GM06990 (cell line): ENCODE measurements at regions not wholly inside any gene's neighbourhood (a gene's known extent, or its start where the extent isn't known, plus 50 kb on each side); places are given as distances from the start of the nearest gene placed in this dataset.

ENCODE experiments used
- DNase-seq: peaks from one replicate; pipeline ENCODE4 v3.0.0-alpha.2; 2011; ENCODE audit not compliant: insufficient read length; ENCODE audit errors: extremely low read depth
- H3K27me3 ChIP-seq: replicated peaks from 2 replicates; pipeline ENCODE4 v1.6.0; 2011; ENCODE audit warnings: low read length; ENCODE audit not compliant: control insufficient read depth, insufficient read depth
- H3K36me3 ChIP-seq: 2 replicates; pipeline ENCODE4 v1.5.1; 2011; ENCODE audit warnings: low read length; ENCODE audit not compliant: control insufficient read depth, insufficient read depth
- H3K4me3 ChIP-seq: replicated peaks from 2 replicates; pipeline ENCODE4 v1.5.1; 2011; ENCODE audit warnings: low read depth, mild to moderate bottlenecking, control low read depth, low read length
- TF ChIP-seq, protein P1 (sequence below): IDR thresholded peaks from 2 replicates; pipeline ENCODE4 v1.5.1; 2011; ENCODE audit warnings: low read length, control low read depth, mild to moderate bottlenecking, inconsistent platforms; ENCODE audit not compliant: insufficient read depth, poor library complexity, severe bottlenecking

GRCh38 chr2:235286622-235287374 is 207.0 kb upstream of the AGAP1 start:
- no peaks in the 10 kb centered on the region for H3K27me3 ChIP-seq
- no peak for DNase-seq
- no peak overlapping the region for H3K4me3 ChIP-seq
- no peaks in the 10 kb centered on the region for H3K36me3 ChIP-seq
- TF ChIP-seq, protein P1, sequence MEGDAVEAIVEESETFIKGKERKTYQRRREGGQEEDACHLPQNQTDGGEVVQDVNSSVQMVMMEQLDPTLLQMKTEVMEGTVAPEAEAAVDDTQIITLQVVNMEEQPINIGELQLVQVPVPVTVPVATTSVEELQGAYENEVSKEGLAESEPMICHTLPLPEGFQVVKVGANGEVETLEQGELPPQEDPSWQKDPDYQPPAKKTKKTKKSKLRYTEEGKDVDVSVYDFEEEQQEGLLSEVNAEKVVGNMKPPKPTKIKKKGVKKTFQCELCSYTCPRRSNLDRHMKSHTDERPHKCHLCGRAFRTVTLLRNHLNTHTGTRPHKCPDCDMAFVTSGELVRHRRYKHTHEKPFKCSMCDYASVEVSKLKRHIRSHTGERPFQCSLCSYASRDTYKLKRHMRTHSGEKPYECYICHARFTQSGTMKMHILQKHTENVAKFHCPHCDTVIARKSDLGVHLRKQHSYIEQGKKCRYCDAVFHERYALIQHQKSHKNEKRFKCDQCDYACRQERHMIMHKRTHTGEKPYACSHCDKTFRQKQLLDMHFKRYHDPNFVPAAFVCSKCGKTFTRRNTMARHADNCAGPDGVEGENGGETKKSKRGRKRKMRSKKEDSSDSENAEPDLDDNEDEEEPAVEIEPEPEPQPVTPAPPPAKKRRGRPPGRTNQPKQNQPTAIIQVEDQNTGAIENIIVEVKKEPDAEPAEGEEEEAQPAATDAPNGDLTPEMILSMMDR = no peak

GRCh38 chr2:235287375-235287733 is 206.5 kb upstream of the AGAP1 start:
- Histone ChIP-seq H3K27me3 (no peaks in the 10 kb centered on the region), H3K4me3 (no peak overlapping the region), H3K36me3 (no peaks in the 10 kb centered on the region)
- TF ChIP-seq, protein P1 = no peak
- DNase-seq = no peak

DNA sequence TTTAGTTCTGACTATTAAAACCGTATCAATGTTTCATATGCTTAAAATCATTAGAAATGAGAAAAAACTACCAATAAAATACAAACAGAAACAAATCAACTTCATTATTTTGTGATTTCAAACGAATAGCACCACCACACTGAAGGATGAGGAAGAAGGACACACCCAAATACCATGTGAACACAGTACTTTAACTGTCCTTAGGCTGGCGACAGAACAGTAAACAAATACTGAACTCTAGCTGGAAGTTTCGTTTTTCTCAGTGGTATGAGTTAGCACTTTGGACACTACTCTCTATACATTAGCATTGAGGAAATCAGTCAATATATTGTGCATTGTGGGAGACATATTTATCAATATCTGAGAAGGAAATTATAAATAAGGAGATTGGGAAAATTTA is 202.4 kb upstream of the AGAP1 start:
- no peaks in the 10 kb centered on the region for H3K36me3 ChIP-seq
- no peak for DNase-seq
- no peak overlapping the region for H3K4me3 ChIP-seq
- TF ChIP-seq, protein P1 = no peak
- H3K27me3 ChIP-seq = no peaks in the 10 kb centered on the region; the same call in 1 of the 2 replicates

DNA sequence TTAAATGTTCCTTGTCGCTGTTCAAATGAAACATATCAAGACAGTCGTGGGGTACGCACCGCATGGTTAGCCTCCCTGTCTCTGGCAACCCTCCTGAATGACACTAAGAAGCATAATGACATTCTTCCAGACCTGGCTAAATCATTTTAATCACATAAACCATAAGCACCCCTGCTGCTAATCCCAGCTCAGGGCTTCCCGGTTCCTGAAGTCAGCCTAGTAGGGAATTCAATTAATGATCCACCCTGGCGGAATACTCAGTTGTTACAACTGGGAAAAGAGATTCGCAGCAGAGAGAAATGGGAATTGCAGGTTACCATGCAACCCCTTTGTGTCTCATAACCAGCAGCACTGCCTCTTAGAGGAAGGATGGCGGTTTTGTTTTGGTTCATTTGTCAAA is 200.8 kb upstream of the AGAP1 start:
- no peak for DNase-seq
- TF ChIP-seq, protein P1 = no peak

GRCh38 chr2:235295831-235296230 is 198.0 kb upstream of the AGAP1 start:
- Histone ChIP-seq H3K36me3 (no peaks in the 10 kb centered on the region), H3K4me3 (no peak overlapping the region), H3K27me3 (no peaks in the 10 kb centered on the region; the same call in 1 of the 2 replicates)
- TF ChIP-seq, protein P1 = no peak
- DNase-seq = no peak

More for the DNA sequence above, 200.8 kb upstream of the AGAP1 start:
- Histone ChIP-seq H3K27me3 (no peaks in the 10 kb centered on the region; the same call in 1 of the 2 replicates), H3K4me3 (no peak overlapping the region), H3K36me3 (no peaks in the 10 kb centered on the region)
